IMR-90 (cell line): ENCODE measurements at regions not wholly inside any gene's neighbourhood (a gene's known extent, or its start where the extent isn't known, plus 50 kb on each side); places are given as distances from the start of the nearest gene placed in this dataset.

Experiments used
- ATAC-seq: fragments of 200-7000 bp; cut with Tn5 transposase; 2 replicates; pipeline ENCODE4 v1.9.1; 2020; ENCODE audit warnings: low read depth, mild to moderate bottlenecking, moderate library complexity
- BruUV-seq: library from RNA; stranded (reverse); fragments of 400-500 nt; replicated peaks from 2 replicates; lab custom pipeline; 2021; lab: Mats Ljungman, UMichigan
- CTCF ChIA-PET: fragments of 300-600 bp; formaldehyde crosslinking; extraction: SDS; loops from one replicate; lab custom pipeline; 2021; ENCODE audit warnings: antibody characterized with exemption; lab: Yijun Ruan, JAX
- POLR2A ChIA-PET: fragments of 300-600 bp; sonication (Branson Sonifier 250); formaldehyde crosslinking; loops from one replicate; lab custom pipeline; 2022; ENCODE audit warnings: antibody characterized with exemption; ENCODE audit not compliant: unreplicated experiment; lab: Charles Lee
- DNase-seq: peaks from one replicate; pipeline ENCODE4 v3.0.0; 2013
- H2AFZ ChIP-seq: replicated peaks from 2 replicates; pipeline ENCODE3; 2013; ENCODE audit warnings: low read length, mild to moderate bottlenecking; ENCODE audit not compliant: poor library complexity
- H2AK5ac ChIP-seq: 2 replicates; pipeline ENCODE4 v1.6.1; 2013; ENCODE audit warnings: low read depth, low read length, inconsistent platforms
- H2AK9ac ChIP-seq: replicated peaks from 2 replicates; pipeline ENCODE3; 2013; ENCODE audit warnings: mild to moderate bottlenecking, low read depth, low read length, moderate library complexity; ENCODE audit not compliant: poor library complexity
- H2BK120ac ChIP-seq: 2 replicates; pipeline ENCODE4 v1.6.1; 2013; ENCODE audit warnings: low read depth, low read length, inconsistent platforms
- H2BK15ac ChIP-seq: 3 replicates; pipeline ENCODE4 v1.6.1; 2013; ENCODE audit warnings: low read depth, low read length, inconsistent platforms
- H2BK20ac ChIP-seq: 2 replicates; pipeline ENCODE4 v1.6.1; 2013; ENCODE audit warnings: low read depth, mild to moderate bottlenecking, inconsistent platforms, low read length, moderate library complexity
- H2BK5ac ChIP-seq: 2 replicates; pipeline ENCODE4 v1.6.1; 2013; ENCODE audit warnings: mild to moderate bottlenecking, low read depth, low read length, inconsistent platforms; ENCODE audit not compliant: poor library complexity, severe bottlenecking
- H3K14ac ChIP-seq: replicated peaks from 2 replicates; pipeline ENCODE4 v1.6.1; 2013; ENCODE audit warnings: low read depth, low read length, inconsistent platforms
- H3K18ac ChIP-seq: 2 replicates; pipeline ENCODE4 v1.6.1; 2013; ENCODE audit warnings: low read depth, low read length, control low read depth
- H3K23ac ChIP-seq: 2 replicates; pipeline ENCODE4 v1.6.1; 2013; ENCODE audit warnings: low read depth, low read length, inconsistent platforms
- H3K27ac ChIP-seq: 2 replicates; pipeline ENCODE4 v1.5.1; 2013; ENCODE audit warnings: mild to moderate bottlenecking, control low read depth, low read length; ENCODE audit not compliant: insufficient read depth
- H3K27me3 ChIP-seq: 2 replicates; pipeline ENCODE4 v1.6.1; 2013; ENCODE audit warnings: low read length; ENCODE audit not compliant: control insufficient read depth, insufficient read depth
- H3K36me3 ChIP-seq: 2 replicates; pipeline ENCODE4 v1.6.1; 2013; ENCODE audit warnings: low read length, mixed read lengths; ENCODE audit not compliant: control insufficient read depth, insufficient read depth
- H3K4ac ChIP-seq: 2 replicates; pipeline ENCODE4 v1.6.1; 2013; ENCODE audit warnings: low read depth, low read length, inconsistent platforms
- H3K4me1 ChIP-seq: 2 replicates; pipeline ENCODE4 v1.6.1; 2013; ENCODE audit warnings: low read length, mixed read lengths; ENCODE audit not compliant: control insufficient read depth, insufficient read depth
- H3K4me2 ChIP-seq: 2 replicates; pipeline ENCODE4 v1.6.1; 2013; ENCODE audit warnings: low read depth, mild to moderate bottlenecking, control low read depth, low read length, moderate library complexity
- H3K4me3 ChIP-seq: 2 replicates; pipeline ENCODE4 v1.5.1; 2013; ENCODE audit warnings: low read depth, mild to moderate bottlenecking, control low read depth, low read length, moderate library complexity; ENCODE audit not compliant: insufficient read depth
- H3K56ac ChIP-seq: 2 replicates; pipeline ENCODE4 v1.6.1; 2013; ENCODE audit warnings: low read length, inconsistent platforms; ENCODE audit not compliant: insufficient read depth; ENCODE audit errors: extremely low read depth
- H3K79me1 ChIP-seq, 2 experiments: 2 replicates each; pipeline ENCODE4 v1.6.1; 2013; ENCODE audit warnings: low read length in 2 of 2, inconsistent platforms in 1 of 2, low read depth in 1 of 2
- H3K9ac ChIP-seq: 2 replicates; pipeline ENCODE4 v1.6.1; 2013; ENCODE audit warnings: low read depth, low read length, control low read depth
- H3K9me1 ChIP-seq: 2 replicates; pipeline ENCODE4 v1.6.1; 2013; ENCODE audit warnings: low read length, inconsistent platforms; ENCODE audit not compliant: insufficient read depth
- H3K9me3 ChIP-seq: 2 replicates; pipeline ENCODE4 v1.6.1; 2013; ENCODE audit warnings: low read length; ENCODE audit not compliant: control insufficient read depth, insufficient read depth
- H4K20me1 ChIP-seq: 2 replicates; pipeline ENCODE4 v1.6.1; 2013; ENCODE audit warnings: low read length, inconsistent platforms; ENCODE audit not compliant: insufficient read depth
- H4K5ac ChIP-seq: 2 replicates; pipeline ENCODE4 v1.6.1; 2013; ENCODE audit warnings: mild to moderate bottlenecking, low read depth, low read length, control low read depth
- H4K8ac ChIP-seq, 2 experiments: 2 replicates each; pipeline ENCODE4 v1.6.1; 2013; ENCODE audit warnings: low read depth in 2 of 2, low read length in 2 of 2, control low read depth in 1 of 2, inconsistent platforms in 1 of 2
- H4K91ac ChIP-seq: 2 replicates; pipeline ENCODE4 v1.6.1; 2013; ENCODE audit warnings: low read depth, low read length, inconsistent platforms; ENCODE audit not compliant: insufficient read depth
- CEBPB ChIP-seq: IDR thresholded peaks from 2 replicates; pipeline ENCODE4 v1.6.1; 2012; ENCODE audit warnings: low read depth, low read length, improper control_type of control experiment
- CHD1 ChIP-seq: IDR thresholded peaks from 2 replicates; pipeline ENCODE4 v1.6.1; 2012; ENCODE audit warnings: low read depth, low read length, improper control_type of control experiment
- FOS ChIP-seq: fragments of 150-350 bp; IDR thresholded peaks from 2 replicates; pipeline ENCODE4 v1.6.1; 2016; ENCODE audit warnings: low read depth, low read length
- MAZ ChIP-seq: IDR thresholded peaks from 2 replicates; pipeline ENCODE4 v1.6.1; 2012; ENCODE audit warnings: low read depth, mild to moderate bottlenecking, low read length, improper control_type of control experiment, moderate library complexity, borderline replicate concordance
- NFE2L2 ChIP-seq: fragments of 150-350 bp; IDR thresholded peaks from 2 replicates; pipeline ENCODE4 v1.6.1; 2016; ENCODE audit warnings: low read depth, mild to moderate bottlenecking, low read length
- POLR2A ChIP-seq: IDR thresholded peaks from 2 replicates; pipeline ENCODE4 v1.6.1; 2012; ENCODE audit warnings: mild to moderate bottlenecking, low read depth, low read length
- RAD21 ChIP-seq: IDR thresholded peaks from 2 replicates; pipeline ENCODE4 v1.6.1; 2012; ENCODE audit warnings: low read length, improper control_type of control experiment
- RCOR1 ChIP-seq: IDR thresholded peaks from 2 replicates; pipeline ENCODE4 v1.6.1; 2012; ENCODE audit warnings: mild to moderate bottlenecking, low read length, improper control_type of control experiment; ENCODE audit not compliant: insufficient replicate concordance
- SMC3 ChIP-seq: fragments of 150-350 bp; IDR thresholded peaks from 2 replicates; pipeline ENCODE4 v1.6.1; 2016; ENCODE audit warnings: low read depth, mild to moderate bottlenecking, antibody characterized with exemption, low read length, moderate library complexity
- WGBS, 2 experiments: methylation state at CpG; one replicate each; pipeline versions ENCODE4 v1.1.5 to v1.1.7; 2013; ENCODE audit warnings: missing lambda C conversion rate in 2 of 2; ENCODE audit not compliant: insufficient read length in 1 of 2; ENCODE audit errors: extremely low coverage in 2 of 2; 5-methylcytosine and 5-hydroxymethylcytosine counted together
- dilution Hi-C: fragments of 300-500 bp; cut with HindIII; formaldehyde crosslinking; loops from one replicate; pipeline ENCODE4 v1.14.3; 2018; ENCODE audit warnings: low sequenced_read_pairs; ENCODE audit not compliant: unreplicated experiment
- in situ Hi-C: fragments of 300-500 bp; cut with MboI; formaldehyde crosslinking; loops from 3 replicates; pipeline ENCODE4 v1.14.3; 2019; ENCODE audit warnings: low sequenced_read_pairs, inconsistent platforms, mixed read lengths
- intact Hi-C: fragments of 100-400 bp; cut with micrococcal nuclease; formaldehyde crosslinking; loops from 2 replicates; pipeline ENCODE4 v1.10.0; 2022
- TF ChIP-seq, protein P1 (sequence below): conservative IDR thresholded peaks from 2 replicates; pipeline ENCODE4 v1.5.1; 2012; ENCODE audit warnings: mild to moderate bottlenecking, low read depth, low read length, improper control_type of control experiment
- TF ChIP-seq, protein P2 (sequence below): fragments of 150-350 bp; IDR thresholded peaks from 2 replicates; pipeline ENCODE4 v1.6.1; 2016; ENCODE audit warnings: low read depth, mild to moderate bottlenecking, low read length, moderate library complexity, borderline replicate concordance

DNA sequence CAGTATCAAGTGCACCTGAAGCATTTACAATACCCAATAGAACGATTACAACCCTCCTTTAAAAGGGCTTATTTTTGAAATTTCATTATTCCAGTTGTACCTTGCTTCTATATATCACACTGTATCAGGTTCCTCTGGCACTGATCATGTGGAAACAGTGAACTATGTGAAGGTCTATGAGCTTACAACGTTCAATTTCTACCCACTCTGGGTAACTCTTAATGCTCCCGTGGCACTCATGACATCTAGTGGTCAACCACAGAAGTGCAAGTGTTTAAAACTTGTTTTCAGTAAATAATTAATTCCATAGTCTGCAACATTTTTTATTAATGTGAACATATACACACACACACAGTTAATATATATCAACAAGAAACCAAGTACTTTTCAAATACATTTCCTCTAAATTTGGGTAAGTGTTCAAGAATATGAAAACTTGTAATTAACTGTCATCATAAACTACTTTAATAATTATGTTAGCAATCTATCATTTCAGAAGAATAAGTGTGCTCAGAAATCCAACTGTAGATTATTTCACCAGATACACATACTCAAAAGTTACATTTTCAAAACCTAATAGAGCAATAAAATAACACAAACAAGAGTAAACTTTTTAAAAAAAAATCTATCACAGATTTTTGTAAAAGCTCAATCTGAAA is 61.0 kb downstream of the MPP7 start:
- Histone ChIP-seq H3K9me1 (no peaks in the 10 kb centered on the region), H2AK9ac (no peak overlapping the region), H2BK120ac (no peak overlapping the region), H2BK5ac (no peak overlapping the region), H2BK15ac (no peak overlapping the region), H3K36me3 (no peaks in the 10 kb centered on the region), H3K14ac (no peak overlapping the region), H3K4me2 (no peak overlapping the region), H3K4ac (no peak overlapping the region), H3K79me1 (no peaks in the 10 kb centered on the region), H3K23ac (no peak overlapping the region), H2AK5ac (no peak overlapping the region), H4K8ac (no peak overlapping the region), H2BK20ac (no peak overlapping the region), H3K27ac (no peak overlapping the region), H4K5ac (no peak overlapping the region), H3K4me1 (no peaks in the 10 kb centered on the region), H4K20me1 (no peaks in the 10 kb centered on the region), H3K9ac (no peak overlapping the region), H4K91ac (no peak overlapping the region), H3K56ac (no peak overlapping the region), H3K18ac (no peak overlapping the region), H3K4me3 (no peak overlapping the region), H2AFZ (no peak overlapping the region), H3K27me3 (peaks cover 2% of the 10 kb centered on the region; the same call in 1 of the 2 replicates), H3K9me3 (no peaks in the 10 kb centered on the region)
- in situ Hi-C loops, result loop anchor here (5.0 kb wide), 1 partner anchor 690 kb away; no protein-coding TSS in a partner anchor
- CTCF ChIA-PET, result interaction anchor here (0.6 to 1.5 kb wide), 19 partner anchors 9 to 1854 kb away, joined by 3 to 9 read pairs (median 4); no protein-coding TSS in a partner anchor
- BruUV-seq, result no TSS peak
- no CpG with 5 or more reads among the region's 3 CpGs for WGBS, 2 experiments
- POLR2A ChIA-PET, result no interaction called here
- TF ChIP-seq RAD21 (peak; percentile 94), NFE2L2 (no peak), RCOR1 (no peak), SMC3 (peak; percentile 94), CEBPB (no peak), CHD1 (no peak), FOS (no peak), MAZ (no peak), POLR2A (0 out of 2 replicates have a peak, but pooled peaks have one; percentile 36)
- TF ChIP-seq, protein P1, sequence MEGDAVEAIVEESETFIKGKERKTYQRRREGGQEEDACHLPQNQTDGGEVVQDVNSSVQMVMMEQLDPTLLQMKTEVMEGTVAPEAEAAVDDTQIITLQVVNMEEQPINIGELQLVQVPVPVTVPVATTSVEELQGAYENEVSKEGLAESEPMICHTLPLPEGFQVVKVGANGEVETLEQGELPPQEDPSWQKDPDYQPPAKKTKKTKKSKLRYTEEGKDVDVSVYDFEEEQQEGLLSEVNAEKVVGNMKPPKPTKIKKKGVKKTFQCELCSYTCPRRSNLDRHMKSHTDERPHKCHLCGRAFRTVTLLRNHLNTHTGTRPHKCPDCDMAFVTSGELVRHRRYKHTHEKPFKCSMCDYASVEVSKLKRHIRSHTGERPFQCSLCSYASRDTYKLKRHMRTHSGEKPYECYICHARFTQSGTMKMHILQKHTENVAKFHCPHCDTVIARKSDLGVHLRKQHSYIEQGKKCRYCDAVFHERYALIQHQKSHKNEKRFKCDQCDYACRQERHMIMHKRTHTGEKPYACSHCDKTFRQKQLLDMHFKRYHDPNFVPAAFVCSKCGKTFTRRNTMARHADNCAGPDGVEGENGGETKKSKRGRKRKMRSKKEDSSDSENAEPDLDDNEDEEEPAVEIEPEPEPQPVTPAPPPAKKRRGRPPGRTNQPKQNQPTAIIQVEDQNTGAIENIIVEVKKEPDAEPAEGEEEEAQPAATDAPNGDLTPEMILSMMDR, result peak; percentile 93
- TF ChIP-seq, protein P2, sequence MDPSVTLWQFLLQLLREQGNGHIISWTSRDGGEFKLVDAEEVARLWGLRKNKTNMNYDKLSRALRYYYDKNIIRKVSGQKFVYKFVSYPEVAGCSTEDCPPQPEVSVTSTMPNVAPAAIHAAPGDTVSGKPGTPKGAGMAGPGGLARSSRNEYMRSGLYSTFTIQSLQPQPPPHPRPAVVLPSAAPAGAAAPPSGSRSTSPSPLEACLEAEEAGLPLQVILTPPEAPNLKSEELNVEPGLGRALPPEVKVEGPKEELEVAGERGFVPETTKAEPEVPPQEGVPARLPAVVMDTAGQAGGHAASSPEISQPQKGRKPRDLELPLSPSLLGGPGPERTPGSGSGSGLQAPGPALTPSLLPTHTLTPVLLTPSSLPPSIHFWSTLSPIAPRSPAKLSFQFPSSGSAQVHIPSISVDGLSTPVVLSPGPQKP, result no peak
- dilution Hi-C loops, result no loop called here
- intact Hi-C loops, result loop anchor here (1.0 to 5.0 kb wide), 8 partner anchors 63 to 871 kb away; partner anchors contain the start of gene ODAD2
- DNase-seq, result peak; percentile 70
- peak; percentile 97 for ATAC-seq
